SK-N-SH (cell line): ENCODE measurements at regions not wholly inside any gene's neighbourhood (a gene's known extent, or its start where the extent isn't known, plus 50 kb on each side); places are given as distances from the start of the nearest gene placed in this dataset.
A peak's percentile ranks its signal among the peaks of the same experiment; 100 is the strongest.

Experiments
- CTCF ChIA-PET: fragments of 300-600, 350-600 bp; formaldehyde crosslinking; extraction: SDS; loops from one replicate; lab custom pipeline; 2021; lab: Yijun Ruan, JAX
- POLR2A ChIA-PET: fragments of 350-600 bp; sonication (Branson Sonifier 250); formaldehyde crosslinking; extraction: SDS; loops from one replicate; lab custom pipeline; 2020; ENCODE audit warnings: antibody characterized with exemption, inconsistent platforms; lab: Yijun Ruan, JAX
- DNase-seq: peaks from one replicate; pipeline ENCODE4 v3.0.0; 2012
- H2AFZ ChIP-seq: fragments of 200-600 bp; sonication (generic); 2 replicates; pipeline ENCODE4 v1.8.1; 2016; ENCODE audit warnings: antibody characterized with exemption, mild to moderate bottlenecking, low read depth
- H3F3A ChIP-seq: fragments of 200-600 bp; sonication (generic); replicated peaks from 2 replicates; pipeline ENCODE3; 2016; ENCODE audit warnings: antibody characterized with exemption, mild to moderate bottlenecking; ENCODE audit not compliant: insufficient read depth
- H3K27ac ChIP-seq, 2 experiments: fragments of 200-500 bp in 1 of 2; fragments of 200-600 bp in 1 of 2; sonication (Bioruptor generic) in 1 of 2; sonication (generic), shearing (Covaris generic) in 1 of 2; 2 replicates each; pipeline versions ENCODE4 v1.5.1 to v1.6.1; 2014 to 2016; ENCODE audit warnings: low read depth in 2 of 2, inconsistent platforms in 1 of 2, low read length in 1 of 2, mild to moderate bottlenecking in 1 of 2, mixed read lengths in 1 of 2
- H3K27me3 ChIP-seq: fragments of 200-600 bp; sonication (generic), shearing (Covaris generic); 2 replicates; pipeline ENCODE4 v1.6.1; 2016; ENCODE audit warnings: mixed run types; ENCODE audit not compliant: insufficient read depth
- H3K36me3 ChIP-seq, 2 experiments: fragments of 200-500 bp in 1 of 2; fragments of 200-600 bp in 1 of 2; sonication (Bioruptor generic) in 1 of 2; sonication (generic) in 1 of 2; replicated peaks in 1 of 2; 2 replicates each; pipeline versions ENCODE3 to v1.5.1; 2014 to 2016; ENCODE audit warnings: low read length in 1 of 2, mild to moderate bottlenecking in 1 of 2; ENCODE audit not compliant: insufficient read depth in 2 of 2, control insufficient read depth in 1 of 2
- H3K4me1 ChIP-seq, 2 experiments: fragments of 200-500 bp in 1 of 2; fragments of 200-600 bp in 1 of 2; sonication (Bioruptor generic) in 1 of 2; sonication (generic), shearing (Covaris generic) in 1 of 2; 2 replicates each; pipeline versions ENCODE4 v1.5.1 to v1.6.1; 2014 to 2016; ENCODE audit warnings: low read depth in 1 of 2, low read length in 1 of 2, mixed run types in 1 of 2; ENCODE audit not compliant: insufficient read depth in 2 of 2, control insufficient read depth in 1 of 2
- H3K4me2 ChIP-seq: fragments of 200-600 bp; sonication (generic), shearing (Covaris generic); 2 replicates; pipeline ENCODE4 v1.6.1; 2017; ENCODE audit warnings: mixed run types
- H3K4me3 ChIP-seq, 2 experiments: fragments of 200-500 bp in 1 of 2; fragments of 200-600 bp in 1 of 2; sonication (Bioruptor generic) in 1 of 2; sonication (generic), shearing (Covaris generic) in 1 of 2; 2 replicates each; pipeline versions ENCODE4 v1.5.1 to v1.8.1; 2014 to 2016; ENCODE audit warnings: low read depth in 2 of 2, inconsistent platforms in 1 of 2, low read length in 1 of 2, mild to moderate bottlenecking in 1 of 2, mixed read lengths in 1 of 2, moderate library complexity in 1 of 2
- H3K79me2 ChIP-seq: fragments of 200-600 bp; sonication (generic); 2 replicates; pipeline ENCODE4 v1.8.1; 2017; ENCODE audit warnings: mild to moderate bottlenecking; ENCODE audit not compliant: insufficient read depth
- H3K9ac ChIP-seq: fragments of 200-600 bp; sonication (generic); 2 replicates; pipeline ENCODE4 v1.6.1; 2017; ENCODE audit warnings: mixed run types
- H3K9me2 ChIP-seq: fragments of 200-600 bp; sonication (generic); 2 replicates; pipeline ENCODE4 v1.6.1; 2017; ENCODE audit warnings: mixed run types
- H3K9me3 ChIP-seq: fragments of 200-600 bp; sonication (generic); 2 replicates; pipeline ENCODE4 v1.6.1; 2017; ENCODE audit warnings: mixed run types, mild to moderate bottlenecking, moderate library complexity
- H4K20me1 ChIP-seq: fragments of 200-600 bp; sonication (generic); 2 replicates; pipeline ENCODE4 v1.6.1; 2017; ENCODE audit warnings: mild to moderate bottlenecking, mixed run types; ENCODE audit not compliant: insufficient read depth
- EP300 ChIP-seq, 2 experiments: IDR thresholded peaks; 2 replicates each; pipeline versions ENCODE4 v1.4.0 to v1.6.1; 2012; ENCODE audit warnings: borderline replicate concordance in 1 of 2, low read depth in 1 of 2, low read length in 1 of 2
- GABPA ChIP-seq: IDR thresholded peaks from 2 replicates; pipeline ENCODE4 v1.4.0; 2012; ENCODE audit warnings: low read depth, mild to moderate bottlenecking
- MEF2A ChIP-seq: IDR thresholded peaks from 2 replicates; pipeline ENCODE4 v1.4.0; 2012; ENCODE audit warnings: low read depth, borderline replicate concordance
- NRF1 ChIP-seq: IDR thresholded peaks from 2 replicates; pipeline ENCODE4 v1.6.1; 2012; ENCODE audit warnings: low read depth, mild to moderate bottlenecking, low read length
- POLR2AphosphoS5 ChIP-seq: IDR thresholded peaks from 2 replicates; pipeline ENCODE4 v1.6.1; 2012; ENCODE audit warnings: low read depth, low read length
- RAD21 ChIP-seq: IDR thresholded peaks from 2 replicates; pipeline ENCODE4 v1.6.1; 2012; ENCODE audit warnings: mild to moderate bottlenecking, low read length
- RCOR1 ChIP-seq: fragments of 150-350 bp; IDR thresholded peaks from 2 replicates; pipeline ENCODE4 v1.6.1; 2017; ENCODE audit warnings: antibody characterized with exemption, low read length
- SMC3 ChIP-seq: IDR thresholded peaks from 2 replicates; pipeline ENCODE4 v1.6.1; 2012; ENCODE audit warnings: low read depth, low read length, improper control_type of control experiment
- TAF1 ChIP-seq: IDR thresholded peaks from 2 replicates; pipeline ENCODE4 v1.6.1; 2012; ENCODE audit warnings: low read depth, mild to moderate bottlenecking, low read length, moderate library complexity, borderline replicate concordance
- WGBS: methylation state at CpG from one replicate; pipeline ENCODE4 v1.1.6; 2017; ENCODE audit warnings: low lambda C conversion rate; 5-methylcytosine and 5-hydroxymethylcytosine counted together
- TF ChIP-seq, protein P1 (sequence below): IDR thresholded peaks from 2 replicates; pipeline ENCODE4 v1.4.0; 2012; ENCODE audit warnings: low read depth
- TF ChIP-seq, protein P2 (sequence below): IDR thresholded peaks from 2 replicates; pipeline ENCODE4; 2012
- TF ChIP-seq, protein P3 (sequence below): IDR thresholded peaks from 2 replicates; pipeline ENCODE4 v1.4.0; 2012; ENCODE audit warnings: low read depth, borderline replicate concordance
- TF ChIP-seq, protein P4 (sequence below): fragments of 150-350 bp; IDR thresholded peaks from 2 replicates; pipeline ENCODE4 v1.6.1; 2016; ENCODE audit warnings: mild to moderate bottlenecking, low read depth, low read length
- TF ChIP-seq, protein P5 (sequence below): fragments of 150-350 bp; IDR thresholded peaks from 2 replicates; pipeline ENCODE4 v1.6.1; 2017; ENCODE audit warnings: antibody characterized with exemption, low read length, low read depth, borderline replicate concordance

DNA sequence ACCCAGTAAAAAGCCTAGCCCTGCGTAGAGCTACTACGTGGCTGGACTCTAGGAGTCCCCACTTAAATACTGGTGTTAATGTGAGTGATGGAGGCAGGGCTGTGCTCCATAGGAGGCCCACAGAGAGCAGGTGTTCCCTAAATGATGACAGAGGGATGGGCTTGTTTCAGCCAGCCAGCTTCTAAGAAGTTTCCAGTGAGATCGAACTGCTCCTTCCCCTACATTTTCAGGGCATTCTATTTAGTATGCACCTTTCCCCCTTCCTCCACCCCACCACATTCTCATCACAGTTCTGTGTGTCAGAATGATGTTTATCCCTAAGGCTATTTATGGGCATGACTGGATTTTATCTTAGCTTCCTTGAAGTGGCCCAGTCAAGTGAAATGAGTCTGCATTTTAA lies 213.0 kb downstream of the TRIB2 start:
- H3F3A ChIP-seq, result peaks cover 17% of the 10 kb centered on the region
- H3K4me3 ChIP-seq, result no peak overlapping the region
- H3K9me3 ChIP-seq, result no peaks in the 10 kb centered on the region
- no peak overlapping the region for H3K9ac ChIP-seq
- no peak overlapping the region for H2AFZ ChIP-seq
- no peak for TF ChIP-seq NRF1
- TF ChIP-seq, protein P1, sequence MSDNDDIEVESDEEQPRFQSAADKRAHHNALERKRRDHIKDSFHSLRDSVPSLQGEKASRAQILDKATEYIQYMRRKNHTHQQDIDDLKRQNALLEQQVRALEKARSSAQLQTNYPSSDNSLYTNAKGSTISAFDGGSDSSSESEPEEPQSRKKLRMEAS, result no peak
- no peak for TF ChIP-seq POLR2AphosphoS5
- no peak for TF ChIP-seq MEF2A
- TF ChIP-seq, protein P2, sequence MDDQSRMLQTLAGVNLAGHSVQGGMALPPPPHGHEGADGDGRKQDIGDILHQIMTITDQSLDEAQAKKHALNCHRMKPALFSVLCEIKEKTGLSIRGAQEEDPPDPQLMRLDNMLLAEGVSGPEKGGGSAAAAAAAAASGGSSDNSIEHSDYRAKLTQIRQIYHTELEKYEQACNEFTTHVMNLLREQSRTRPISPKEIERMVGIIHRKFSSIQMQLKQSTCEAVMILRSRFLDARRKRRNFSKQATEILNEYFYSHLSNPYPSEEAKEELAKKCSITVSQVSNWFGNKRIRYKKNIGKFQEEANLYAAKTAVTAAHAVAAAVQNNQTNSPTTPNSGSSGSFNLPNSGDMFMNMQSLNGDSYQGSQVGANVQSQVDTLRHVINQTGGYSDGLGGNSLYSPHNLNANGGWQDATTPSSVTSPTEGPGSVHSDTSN, result no peak
- no peak for TF ChIP-seq SMC3
- no peak for TF ChIP-seq TAF1
- no peak for TF ChIP-seq EP300 (IDR thresholded peaks at IDR 0.05; ENCODE audit: borderline replicate concordance in 1 of 2, low read depth in 1 of 2, low read length in 1 of 2)
- TF ChIP-seq, protein P3, sequence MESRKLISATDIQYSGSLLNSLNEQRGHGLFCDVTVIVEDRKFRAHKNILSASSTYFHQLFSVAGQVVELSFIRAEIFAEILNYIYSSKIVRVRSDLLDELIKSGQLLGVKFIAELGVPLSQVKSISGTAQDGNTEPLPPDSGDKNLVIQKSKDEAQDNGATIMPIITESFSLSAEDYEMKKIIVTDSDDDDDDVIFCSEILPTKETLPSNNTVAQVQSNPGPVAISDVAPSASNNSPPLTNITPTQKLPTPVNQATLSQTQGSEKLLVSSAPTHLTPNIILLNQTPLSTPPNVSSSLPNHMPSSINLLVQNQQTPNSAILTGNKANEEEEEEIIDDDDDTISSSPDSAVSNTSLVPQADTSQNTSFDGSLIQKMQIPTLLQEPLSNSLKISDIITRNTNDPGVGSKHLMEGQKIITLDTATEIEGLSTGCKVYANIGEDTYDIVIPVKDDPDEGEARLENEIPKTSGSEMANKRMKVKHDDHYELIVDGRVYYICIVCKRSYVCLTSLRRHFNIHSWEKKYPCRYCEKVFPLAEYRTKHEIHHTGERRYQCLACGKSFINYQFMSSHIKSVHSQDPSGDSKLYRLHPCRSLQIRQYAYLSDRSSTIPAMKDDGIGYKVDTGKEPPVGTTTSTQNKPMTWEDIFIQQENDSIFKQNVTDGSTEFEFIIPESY, result no peak
- TF ChIP-seq, protein P4, sequence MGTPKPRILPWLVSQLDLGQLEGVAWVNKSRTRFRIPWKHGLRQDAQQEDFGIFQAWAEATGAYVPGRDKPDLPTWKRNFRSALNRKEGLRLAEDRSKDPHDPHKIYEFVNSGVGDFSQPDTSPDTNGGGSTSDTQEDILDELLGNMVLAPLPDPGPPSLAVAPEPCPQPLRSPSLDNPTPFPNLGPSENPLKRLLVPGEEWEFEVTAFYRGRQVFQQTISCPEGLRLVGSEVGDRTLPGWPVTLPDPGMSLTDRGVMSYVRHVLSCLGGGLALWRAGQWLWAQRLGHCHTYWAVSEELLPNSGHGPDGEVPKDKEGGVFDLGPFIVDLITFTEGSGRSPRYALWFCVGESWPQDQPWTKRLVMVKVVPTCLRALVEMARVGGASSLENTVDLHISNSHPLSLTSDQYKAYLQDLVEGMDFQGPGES, result no peak
- TF ChIP-seq RAD21, result no peak
- no peak for TF ChIP-seq RCOR1
- TF ChIP-seq GABPA, result no peak
- TF ChIP-seq, protein P5, sequence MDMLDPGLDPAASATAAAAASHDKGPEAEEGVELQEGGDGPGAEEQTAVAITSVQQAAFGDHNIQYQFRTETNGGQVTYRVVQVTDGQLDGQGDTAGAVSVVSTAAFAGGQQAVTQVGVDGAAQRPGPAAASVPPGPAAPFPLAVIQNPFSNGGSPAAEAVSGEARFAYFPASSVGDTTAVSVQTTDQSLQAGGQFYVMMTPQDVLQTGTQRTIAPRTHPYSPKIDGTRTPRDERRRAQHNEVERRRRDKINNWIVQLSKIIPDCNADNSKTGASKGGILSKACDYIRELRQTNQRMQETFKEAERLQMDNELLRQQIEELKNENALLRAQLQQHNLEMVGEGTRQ, result no peak
- no peaks in the 10 kb centered on the region for H3K79me2 ChIP-seq
- no peak for DNase-seq
- H4K20me1 ChIP-seq, result no peaks in the 10 kb centered on the region
- no peaks in the 10 kb centered on the region for H3K36me3 ChIP-seq
- POLR2A ChIA-PET, result interaction anchor here (1.4 to 3.1 kb wide), 3 partner anchors 19 to 1100 kb away, joined by 3 to 22 read pairs (median 4); partner anchors contain the start of gene TRIB2
- no peaks in the 10 kb centered on the region for H3K9me2 ChIP-seq
- H3K4me1 ChIP-seq, result peaks cover 26 to 35% of the 10 kb centered on the region in 2 experiments; a peak in 3 of 4 replicates
- H3K27me3 ChIP-seq, result no peaks in the 10 kb centered on the region
- CTCF ChIA-PET, result interaction anchor here (1.0 to 8.7 kb wide), 23 partner anchors 10 to 1146 kb away, joined by 3 to 153 read pairs (median 9); partner anchors contain the start of gene TRIB2
- WGBS, result 94% methylated on average over 3 of the region's 3 CpGs
- peak overlapping the region; percentile 70; the same call in 1 of the 2 replicates for H3K4me2 ChIP-seq
- peak overlapping the region in 1 of 2 experiments; percentile 83; a peak in 1 of 4 replicates for H3K27ac ChIP-seq
